Activated CD8-positive, alpha-beta memory T cell treated with anti-CD3 and anti-CD28 coated beads for 4 hours (primary cell): ENCODE measurements at regions not wholly inside any gene's neighbourhood (a gene's known extent, or its start where the extent isn't known, plus 50 kb on each side); places are given as distances from the start of the nearest gene placed in this dataset.
"Not testable (repeated sequence)": the region's sequence is repeated elsewhere in the genome, so short reads cannot be mapped to it uniquely, and the experiment has no call there.

Source experiments
- DNase-seq, 2 donors: peaks; one replicate each; pipeline ENCODE4 v3.0.0-alpha.2; 2020; ENCODE audit warnings: low read depth in 2 of 2

- DNase-seq = no peak
Observed at GRCh38 chr1:181202986-181203555, 114.6 kb downstream of the IER5 start.

- no peak for DNase-seq
Observed at GRCh38 chr1:181204530-181204929, 116.0 kb downstream of the IER5 start.

GRCh38 chr1:181205901-181206300 is 117.4 kb downstream of the IER5 start:
- DNase-seq = no peak

GRCh38 chr1:181206513-181206912 is 118.0 kb downstream of the IER5 start:
- DNase-seq = no peak

GRCh38 chr1:181206979-181207790 is 118.7 kb downstream of the IER5 start:
- DNase-seq = no peak

- no peak for DNase-seq
Observed at GRCh38 chr1:181208083-181208482, 119.6 kb downstream of the IER5 start.

GRCh38 chr1:181208967-181209366 is 120.5 kb downstream of the IER5 start:
- no peak for DNase-seq

GRCh38 chr1:181213056-181213455 is 124.6 kb downstream of the IER5 start:
- no peak for DNase-seq

GRCh38 chr1:181216591-181216994 is 128.1 kb downstream of the IER5 start:
- no peak for DNase-seq

GRCh38 chr1:181219938-181220337 is 131.4 kb downstream of the IER5 start:
- DNase-seq = no peak

GRCh38 chr1:181221078-181221477 is 132.6 kb downstream of the IER5 start:
- DNase-seq = no peak

GRCh38 chr1:181222972-181223505 is 134.5 kb downstream of the IER5 start:
- DNase-seq = no peak

GRCh38 chr1:181226728-181227127 is 138.2 kb downstream of the IER5 start:
- DNase-seq = not testable (repeated sequence)

- DNase-seq = no peak
Observed at GRCh38 chr1:181239086-181239485, 150.6 kb downstream of the IER5 start.

- DNase-seq = not testable (repeated sequence)
Observed at GRCh38 chr1:181246320-181246719, 157.8 kb downstream of the IER5 start.

- DNase-seq = not testable (repeated sequence)
Observed at GRCh38 chr1:181248361-181248760, 159.9 kb downstream of the IER5 start.

GRCh38 chr1:181249186-181249585 is 160.7 kb downstream of the IER5 start:
- DNase-seq = no peak

- DNase-seq = no peak
Observed at GRCh38 chr1:181250038-181250437, 161.5 kb downstream of the IER5 start.

- DNase-seq = no peak
Observed at GRCh38 chr1:181251001-181251712, 162.7 kb downstream of the IER5 start.

- DNase-seq = no peak
Observed at GRCh38 chr1:181251713-181252075, 163.2 kb downstream of the IER5 start.

GRCh38 chr1:181253601-181254000 is 165.1 kb downstream of the IER5 start:
- DNase-seq = not testable (repeated sequence)

- DNase-seq = no peak
Observed at GRCh38 chr1:181255270-181255929, 166.9 kb downstream of the IER5 start.
